ENCODE measurements at regions not wholly inside any gene's neighbourhood (a gene's known extent, or its start where the extent isn't known, plus 50 kb on each side); places are given as distances from the start of the nearest gene placed in this dataset.

DNA sequence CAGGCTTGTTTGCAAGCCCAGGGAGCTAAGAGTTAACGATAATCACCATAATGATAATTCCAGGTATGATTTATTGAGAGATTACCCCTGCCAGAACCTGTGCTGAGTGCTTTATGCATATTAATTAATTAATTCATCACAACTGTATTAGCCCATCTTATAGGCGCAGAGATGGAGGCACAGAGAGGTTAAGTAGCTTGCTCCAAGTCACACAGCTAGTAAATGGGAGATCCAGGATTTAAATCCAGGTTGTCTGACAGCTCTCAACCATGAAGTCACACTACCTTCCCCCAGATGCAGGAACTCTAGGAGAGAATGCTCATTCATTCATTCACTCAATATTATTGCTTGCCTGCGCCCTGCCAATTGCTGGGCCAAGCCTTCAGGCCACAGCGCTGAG is 84.5 kb downstream of the FAM241B start:
- TF ChIP-seq, protein P1, sequence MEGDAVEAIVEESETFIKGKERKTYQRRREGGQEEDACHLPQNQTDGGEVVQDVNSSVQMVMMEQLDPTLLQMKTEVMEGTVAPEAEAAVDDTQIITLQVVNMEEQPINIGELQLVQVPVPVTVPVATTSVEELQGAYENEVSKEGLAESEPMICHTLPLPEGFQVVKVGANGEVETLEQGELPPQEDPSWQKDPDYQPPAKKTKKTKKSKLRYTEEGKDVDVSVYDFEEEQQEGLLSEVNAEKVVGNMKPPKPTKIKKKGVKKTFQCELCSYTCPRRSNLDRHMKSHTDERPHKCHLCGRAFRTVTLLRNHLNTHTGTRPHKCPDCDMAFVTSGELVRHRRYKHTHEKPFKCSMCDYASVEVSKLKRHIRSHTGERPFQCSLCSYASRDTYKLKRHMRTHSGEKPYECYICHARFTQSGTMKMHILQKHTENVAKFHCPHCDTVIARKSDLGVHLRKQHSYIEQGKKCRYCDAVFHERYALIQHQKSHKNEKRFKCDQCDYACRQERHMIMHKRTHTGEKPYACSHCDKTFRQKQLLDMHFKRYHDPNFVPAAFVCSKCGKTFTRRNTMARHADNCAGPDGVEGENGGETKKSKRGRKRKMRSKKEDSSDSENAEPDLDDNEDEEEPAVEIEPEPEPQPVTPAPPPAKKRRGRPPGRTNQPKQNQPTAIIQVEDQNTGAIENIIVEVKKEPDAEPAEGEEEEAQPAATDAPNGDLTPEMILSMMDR (IDR thresholded peaks at IDR 0.05), result no peak
- no peak for TF ChIP-seq POLR2A (IDR thresholded peaks at IDR 0.05)
